Erythroblast (primary cell): ENCODE measurements at regions not wholly inside any gene's neighbourhood (a gene's known extent, or its start where the extent isn't known, plus 50 kb on each side); places are given as distances from the start of the nearest gene placed in this dataset.

Source experiments
- GATA1 ChIP-seq: IDR thresholded peaks from 2 replicates; pipeline ENCODE4 v1.6.1; 2011; ENCODE audit warnings: low read depth, mild to moderate bottlenecking, control low read depth, low read length, moderate library complexity
- POLR2A ChIP-seq: IDR thresholded peaks from 2 replicates; pipeline ENCODE4 v1.6.1; 2011; ENCODE audit warnings: mild to moderate bottlenecking, low read length

GRCh38 chr5:9789777-9790176 is 159.6 kb upstream of the TAS2R1 start:
- no peak for TF ChIP-seq POLR2A
- no peak for TF ChIP-seq GATA1
